AG20443 (cell line): ENCODE measurements at regions not wholly inside any gene's neighbourhood (a gene's known extent, or its start where the extent isn't known, plus 50 kb on each side); places are given as distances from the start of the nearest gene placed in this dataset.
A peak's percentile ranks its signal among the peaks of the same experiment; 100 is the strongest.

Experiments
- DNase-seq: peaks from one replicate; pipeline ENCODE4 v3.0.0; 2012; ENCODE audit warnings: low spot score, mixed read lengths

GRCh38 chr13:78004821-78005220 lies 86.2 kb upstream of the EDNRB start:
- no peak for DNase-seq

DNA sequence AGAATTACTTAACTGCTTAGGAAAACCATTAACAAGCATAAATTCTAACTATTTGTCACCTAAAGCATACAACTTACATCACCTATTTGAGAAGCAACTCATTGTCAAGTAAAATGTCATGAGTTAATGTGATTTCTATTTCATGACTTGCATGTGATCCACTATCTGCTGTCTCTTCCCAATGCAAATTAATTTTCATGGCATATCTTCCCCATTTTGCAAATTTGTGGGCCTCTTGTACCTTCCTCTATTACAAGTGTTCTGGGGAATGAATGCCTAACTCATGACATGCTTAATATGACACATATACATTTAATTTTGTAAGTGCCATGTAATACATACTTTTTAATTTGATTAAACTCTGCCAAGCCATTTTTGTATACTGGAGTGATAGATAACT lies 81.1 kb upstream of the EDNRB start:
- DNase-seq, result no peak

DNA sequence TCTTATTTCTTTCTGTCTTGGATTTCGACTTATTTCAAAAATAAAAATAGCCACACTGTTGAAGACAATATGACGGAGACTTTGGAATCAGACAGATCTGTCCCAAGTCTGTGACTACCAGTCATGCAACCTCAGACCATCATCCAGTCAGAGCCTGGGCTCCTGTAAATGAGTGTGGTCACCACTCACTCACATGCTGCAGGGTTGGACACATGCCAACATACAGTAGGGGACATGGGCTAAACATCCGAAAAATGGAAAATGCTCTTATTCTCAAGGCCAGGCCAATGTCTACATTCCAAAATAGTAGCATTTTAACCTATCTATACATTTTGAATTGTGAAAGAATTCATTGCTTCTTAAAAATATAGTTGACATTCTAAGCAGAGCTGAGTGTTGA lies 75.5 kb upstream of the EDNRB start:
- DNase-seq, result no peak

DNA sequence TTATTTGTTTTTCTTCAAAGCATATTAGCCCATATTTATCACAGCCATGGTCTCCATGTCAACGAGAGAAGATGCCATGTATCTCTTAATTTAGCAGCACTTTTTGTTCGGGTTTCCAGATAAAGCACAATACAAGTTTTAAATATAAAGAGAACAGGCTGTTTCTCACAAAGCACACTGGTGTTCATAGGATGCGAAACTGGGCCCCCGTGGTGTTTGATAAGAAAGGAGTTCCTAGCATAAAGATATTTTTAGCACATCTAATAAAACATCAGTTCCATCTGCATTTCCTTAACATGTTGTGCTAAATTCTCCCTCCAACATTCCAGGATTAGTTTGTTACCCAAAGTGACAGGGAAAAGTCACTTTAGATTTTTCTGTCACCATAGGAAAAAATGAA lies 72.4 kb upstream of the EDNRB start:
- DNase-seq, result no peak

GRCh38 chr13:77989281-77989680 lies 70.7 kb upstream of the EDNRB start:
- DNase-seq, result no peak

GRCh38 chr13:77988355-77988754 lies 69.7 kb upstream of the EDNRB start:
- DNase-seq, result no peak

GRCh38 chr13:77986713-77987112 lies 68.1 kb upstream of the EDNRB start:
- no peak for DNase-seq

DNA sequence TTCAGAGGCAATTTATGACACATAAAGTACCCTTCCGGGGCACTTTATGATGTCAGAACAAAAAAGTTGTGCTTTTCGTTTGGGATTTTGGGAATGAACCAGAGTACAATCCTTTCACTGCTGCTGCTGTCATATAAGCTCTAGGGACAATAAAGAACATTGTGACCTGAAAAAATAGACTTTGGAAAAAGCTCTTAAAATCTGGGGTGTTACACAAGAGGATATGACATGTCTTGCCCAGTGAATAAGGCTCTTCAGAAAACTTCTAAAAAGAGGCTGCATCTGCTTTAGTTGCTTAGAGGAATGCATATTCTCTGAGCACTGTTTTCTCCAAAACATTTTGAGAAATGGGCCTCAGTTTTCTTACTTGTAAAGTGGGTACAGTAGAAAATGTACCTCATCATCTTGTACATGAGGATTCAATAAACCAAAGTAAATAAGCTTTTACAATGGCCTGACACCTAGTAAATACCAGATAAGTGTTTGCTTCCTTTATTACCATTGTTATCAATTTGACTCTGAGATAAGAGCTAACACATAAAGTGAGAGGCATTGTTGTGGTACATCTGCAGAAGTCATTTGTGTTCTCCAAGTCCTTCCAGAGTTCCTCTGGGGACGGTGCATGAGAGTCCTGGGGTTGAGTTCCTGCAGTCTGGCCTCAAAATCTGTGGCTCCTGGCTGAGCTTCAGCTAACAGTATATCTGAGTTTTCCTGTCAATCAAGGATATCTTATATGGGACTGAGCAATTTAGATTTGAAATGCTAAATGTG lies 67.4 kb upstream of the EDNRB start:
- DNase-seq, result no peak

DNA sequence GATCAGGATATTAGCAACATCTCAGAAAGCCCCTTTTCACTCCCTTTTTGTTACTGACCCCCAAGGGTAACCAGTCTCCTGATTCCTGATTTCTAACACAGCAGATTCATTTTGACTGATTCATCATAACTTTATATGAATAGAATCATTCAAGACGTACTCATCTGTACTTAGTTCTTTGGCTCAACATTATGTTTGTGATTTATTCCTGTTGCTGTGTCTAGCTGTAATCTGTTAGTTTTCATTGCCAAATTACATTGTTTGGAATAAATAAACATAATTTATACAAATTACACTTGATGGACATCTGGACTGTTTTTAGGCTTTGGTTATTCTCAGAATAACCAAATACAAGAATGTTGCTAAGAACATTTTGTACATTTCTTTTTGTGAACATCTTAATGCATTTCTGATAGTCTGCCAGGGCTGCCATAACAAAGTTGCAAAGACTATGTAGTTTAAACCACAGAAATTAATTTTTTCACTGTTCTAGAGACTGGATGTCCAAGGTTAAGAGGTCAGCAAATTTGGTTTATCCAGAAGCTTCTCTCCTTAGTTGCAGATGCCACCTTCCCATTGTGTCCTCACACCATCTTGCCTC lies 62.8 kb upstream of the EDNRB start:
- DNase-seq, result no peak

DNA sequence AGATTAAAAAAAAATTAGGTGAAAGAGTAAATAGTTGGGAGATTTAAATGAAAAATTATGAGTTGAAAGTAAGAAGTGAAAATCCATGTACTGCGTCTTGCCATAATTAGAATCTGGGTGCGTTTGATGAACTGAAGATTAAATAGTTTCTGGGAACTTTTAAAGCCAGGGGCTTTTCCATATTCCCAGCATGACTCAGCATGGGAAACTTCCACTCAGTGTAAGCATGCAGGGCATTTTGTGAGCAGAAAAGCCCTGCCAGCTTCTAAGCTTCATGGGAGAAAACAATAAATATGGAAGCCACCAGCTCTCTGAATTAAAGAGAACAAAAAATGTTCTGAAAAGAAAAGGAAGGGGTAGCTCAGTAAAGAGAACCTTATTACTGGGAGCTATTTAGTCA lies 62.0 kb upstream of the EDNRB start:
- peak; percentile 22 for DNase-seq

GRCh38 chr13:77979721-77980385 lies 61.2 kb upstream of the EDNRB start:
- no peak for DNase-seq

DNA sequence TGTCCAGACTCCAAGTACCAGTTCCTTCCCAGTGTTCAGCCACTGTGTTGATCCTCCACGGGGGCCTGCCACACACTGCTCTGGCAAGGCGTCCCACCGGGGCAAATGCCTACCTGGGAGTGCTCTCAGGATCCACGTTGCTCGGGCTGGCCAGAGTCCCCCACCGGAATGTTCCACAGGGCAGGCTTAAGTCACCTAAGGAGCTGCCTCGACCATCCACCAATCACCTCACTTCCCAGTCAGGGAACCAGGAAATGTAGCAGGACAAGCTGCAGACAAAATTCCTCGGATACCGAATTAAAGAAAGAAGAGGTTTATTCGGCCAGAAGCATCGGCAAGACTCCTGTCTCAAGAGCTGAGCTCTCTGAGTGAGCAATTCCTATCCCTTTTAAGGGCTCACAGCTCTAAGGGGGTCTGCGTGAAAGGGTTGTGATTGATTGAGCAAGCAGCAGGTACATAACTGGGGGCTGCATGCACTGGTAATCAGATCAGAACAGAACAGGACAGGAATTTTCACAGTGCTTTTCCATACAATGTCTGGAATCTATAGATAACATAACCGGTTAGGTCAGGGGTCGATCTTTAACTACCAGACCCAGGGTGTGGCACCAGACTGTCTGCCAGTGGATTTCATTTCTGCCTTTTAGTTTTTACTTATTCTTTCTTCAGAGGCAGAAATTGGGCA lies 56.9 kb upstream of the EDNRB start:
- DNase-seq, result no peak

- DNase-seq, result no peak
These were observed 50.7 kb upstream of the EDNRB start for GRCh38 chr13:77969299-77969698.
